ENCODE measurements at regions not wholly inside any gene's neighbourhood (a gene's known extent, or its start where the extent isn't known, plus 50 kb on each side); places are given as distances from the start of the nearest gene placed in this dataset.

GRCh38 chr11:95406271-95406670 is 175.3 kb upstream of the SESN3 start:
- no peak for DNase-seq (ENCODE audit: low read depth in 2 of 2, low spot score in 1 of 2)

DNA sequence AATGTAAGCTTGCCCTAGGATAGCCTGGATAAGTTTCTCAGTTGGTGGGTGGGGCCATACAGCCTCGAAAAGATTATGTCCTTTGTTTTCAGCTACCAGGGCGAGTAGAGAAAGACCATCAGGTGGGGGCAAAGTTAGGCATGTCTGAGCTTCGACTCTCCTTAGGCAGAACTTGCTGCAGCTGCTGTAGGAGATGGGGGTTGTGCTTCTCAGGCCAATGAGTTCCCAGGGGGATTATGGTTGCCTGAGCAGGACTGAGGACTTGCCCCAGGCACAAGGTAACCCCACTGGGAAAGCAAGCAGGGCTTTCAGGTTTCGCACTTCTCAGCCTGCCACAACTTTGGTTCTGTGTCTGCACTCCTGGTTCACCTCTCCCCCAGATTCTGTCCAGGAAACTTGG is 173.4 kb upstream of the SESN3 start:
- DNase-seq (ENCODE audit: low read depth in 2 of 2, low spot score in 1 of 2), result no peak

GRCh38 chr11:95398437-95399112 is 167.6 kb upstream of the SESN3 start:
- no peak for DNase-seq (ENCODE audit: low read depth in 2 of 2, low spot score in 1 of 2)

DNA sequence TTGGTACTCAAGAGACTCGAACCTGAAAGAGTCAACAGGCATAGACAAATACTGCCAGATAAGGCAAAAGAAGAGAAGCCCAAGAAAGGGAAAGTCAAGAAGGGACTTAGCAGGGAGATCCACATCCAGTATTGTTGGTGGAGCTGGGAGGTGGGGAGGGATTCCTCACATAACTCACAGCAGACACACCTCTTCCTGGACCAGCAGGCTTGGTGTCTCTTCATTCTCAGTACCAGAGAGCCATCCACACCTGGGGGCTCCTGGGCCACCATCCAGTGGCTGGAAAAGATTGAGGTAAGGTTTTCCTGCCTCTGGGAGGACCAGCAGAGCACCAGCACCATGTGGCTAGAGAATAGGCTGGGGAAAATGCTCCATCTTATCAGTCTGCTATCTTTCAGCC is 161.6 kb upstream of the SESN3 start:
- no peak for DNase-seq (ENCODE audit: low read depth in 2 of 2, low spot score in 1 of 2)

- DNase-seq (ENCODE audit: low read depth in 2 of 2, low spot score in 1 of 2), result no peak
These were observed 158.4 kb upstream of the SESN3 start for GRCh38 chr11:95389427-95389826.

- no peak for DNase-seq (ENCODE audit: low read depth in 2 of 2, low spot score in 1 of 2)
These were observed 157.1 kb upstream of the SESN3 start for GRCh38 chr11:95388086-95388485.

- no peak for DNase-seq (ENCODE audit: low read depth in 2 of 2, low spot score in 1 of 2)
These were observed 156.3 kb upstream of the SESN3 start for GRCh38 chr11:95387325-95387724.

- no peak for DNase-seq (ENCODE audit: low read depth in 2 of 2, low spot score in 1 of 2)
These were observed 154.6 kb upstream of the SESN3 start for GRCh38 chr11:95385577-95385976.

GRCh38 chr11:95379479-95379878 is 148.5 kb upstream of the SESN3 start:
- DNase-seq (ENCODE audit: low read depth in 2 of 2, low spot score in 1 of 2), result no peak

DNA sequence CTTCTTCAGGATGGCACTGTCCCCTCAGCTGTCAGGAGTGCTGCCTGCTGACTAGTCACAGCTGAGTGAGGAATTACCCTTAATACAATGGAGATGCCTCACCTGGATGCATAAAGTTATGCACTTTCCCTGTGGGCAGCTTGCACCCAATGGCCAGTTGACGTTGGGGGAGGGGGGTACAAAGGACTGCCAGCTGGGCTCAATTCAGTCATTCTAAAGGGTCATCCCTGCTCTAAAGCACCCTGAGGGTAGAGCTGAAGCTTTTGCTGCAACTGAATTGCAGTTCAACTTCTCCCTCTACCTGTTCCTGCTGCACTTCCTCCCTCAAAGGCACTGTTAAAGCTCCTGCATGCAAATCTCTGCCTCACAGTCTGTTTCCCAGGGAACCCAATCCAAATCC is 147.8 kb upstream of the SESN3 start:
- no peak for DNase-seq (ENCODE audit: low read depth in 2 of 2, low spot score in 1 of 2)

- DNase-seq (ENCODE audit: low read depth in 2 of 2, low spot score in 1 of 2), result no peak
These were observed 147.1 kb upstream of the SESN3 start for GRCh38 chr11:95378111-95378510.

GRCh38 chr11:95375886-95376285 is 144.9 kb upstream of the SESN3 start:
- DNase-seq (ENCODE audit: low read depth in 2 of 2, low spot score in 1 of 2), result no peak

DNA sequence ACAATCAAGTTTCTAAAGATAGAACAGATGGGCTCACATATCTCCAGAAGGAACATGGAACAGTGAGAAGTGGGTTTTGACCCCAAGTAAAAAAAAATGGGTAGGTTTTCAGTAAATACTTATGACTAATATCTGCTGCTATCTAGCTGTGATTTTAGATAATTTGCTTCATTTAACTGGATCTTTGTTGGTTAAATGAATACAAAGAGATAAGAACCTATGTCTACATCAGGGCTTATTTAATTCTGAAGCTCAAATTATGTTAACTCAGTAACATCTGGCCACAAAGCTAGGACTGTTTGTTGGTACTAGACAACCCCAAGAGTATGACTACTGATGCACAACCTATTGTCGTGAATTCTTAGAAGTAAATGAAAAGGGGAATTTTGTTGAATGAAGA is 144.4 kb upstream of the SESN3 start:
- no peak for DNase-seq (ENCODE audit: low read depth in 2 of 2, low spot score in 1 of 2)

DNA sequence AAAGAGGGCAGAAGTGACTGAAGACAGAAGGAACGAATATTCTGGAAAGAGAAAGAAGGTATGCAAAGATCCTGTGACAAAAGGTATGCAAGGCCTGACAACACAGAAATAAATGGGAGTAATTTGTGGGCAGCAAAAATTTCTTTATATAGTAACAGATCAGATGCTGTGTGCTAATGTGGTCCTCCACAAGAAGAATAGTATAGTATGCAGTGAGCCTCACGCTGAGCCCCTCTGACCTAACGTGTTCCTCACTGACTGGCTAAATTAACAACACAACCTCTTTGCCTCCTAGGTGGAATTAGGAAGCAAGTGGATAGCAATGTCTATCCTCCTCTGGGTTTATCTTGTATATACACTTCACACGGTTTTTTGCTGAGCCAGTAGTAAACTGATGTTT is 143.1 kb upstream of the SESN3 start:
- DNase-seq (ENCODE audit: low read depth in 2 of 2, low spot score in 1 of 2), result no peak

GRCh38 chr11:95373241-95373640 is 142.2 kb upstream of the SESN3 start:
- DNase-seq (ENCODE audit: low read depth in 2 of 2, low spot score in 1 of 2), result no peak

GRCh38 chr11:95372097-95372656 is 141.2 kb upstream of the SESN3 start:
- DNase-seq (ENCODE audit: low read depth in 2 of 2, low spot score in 1 of 2), result no peak

GRCh38 chr11:95371153-95371552 is 140.2 kb upstream of the SESN3 start:
- no peak for DNase-seq (ENCODE audit: low read depth in 2 of 2, low spot score in 1 of 2)

DNA sequence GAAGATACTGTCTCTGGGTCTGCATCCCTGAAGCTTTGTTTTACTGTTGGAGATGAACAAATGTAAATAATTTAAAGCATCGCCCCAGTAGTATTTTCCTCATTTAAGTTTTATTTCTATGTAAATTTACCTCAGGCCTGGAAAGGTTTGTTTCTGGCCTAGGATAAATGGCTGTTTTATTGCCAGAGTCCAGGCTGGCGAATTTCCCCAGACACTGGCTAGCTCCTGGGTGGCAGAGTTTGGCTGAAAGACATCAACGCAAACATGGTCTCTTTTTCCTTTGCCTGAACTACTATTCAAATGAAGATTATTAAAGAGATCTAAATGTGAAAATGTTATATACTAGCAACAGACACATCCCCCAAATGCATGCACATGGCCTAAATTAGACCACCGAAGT is 136.7 kb upstream of the SESN3 start:
- no peak for DNase-seq (ENCODE audit: low read depth in 2 of 2, low spot score in 1 of 2)

GRCh38 chr11:95365348-95365747 is 134.3 kb upstream of the SESN3 start:
- no peak for DNase-seq (ENCODE audit: low read depth in 2 of 2, low spot score in 1 of 2)

DNA sequence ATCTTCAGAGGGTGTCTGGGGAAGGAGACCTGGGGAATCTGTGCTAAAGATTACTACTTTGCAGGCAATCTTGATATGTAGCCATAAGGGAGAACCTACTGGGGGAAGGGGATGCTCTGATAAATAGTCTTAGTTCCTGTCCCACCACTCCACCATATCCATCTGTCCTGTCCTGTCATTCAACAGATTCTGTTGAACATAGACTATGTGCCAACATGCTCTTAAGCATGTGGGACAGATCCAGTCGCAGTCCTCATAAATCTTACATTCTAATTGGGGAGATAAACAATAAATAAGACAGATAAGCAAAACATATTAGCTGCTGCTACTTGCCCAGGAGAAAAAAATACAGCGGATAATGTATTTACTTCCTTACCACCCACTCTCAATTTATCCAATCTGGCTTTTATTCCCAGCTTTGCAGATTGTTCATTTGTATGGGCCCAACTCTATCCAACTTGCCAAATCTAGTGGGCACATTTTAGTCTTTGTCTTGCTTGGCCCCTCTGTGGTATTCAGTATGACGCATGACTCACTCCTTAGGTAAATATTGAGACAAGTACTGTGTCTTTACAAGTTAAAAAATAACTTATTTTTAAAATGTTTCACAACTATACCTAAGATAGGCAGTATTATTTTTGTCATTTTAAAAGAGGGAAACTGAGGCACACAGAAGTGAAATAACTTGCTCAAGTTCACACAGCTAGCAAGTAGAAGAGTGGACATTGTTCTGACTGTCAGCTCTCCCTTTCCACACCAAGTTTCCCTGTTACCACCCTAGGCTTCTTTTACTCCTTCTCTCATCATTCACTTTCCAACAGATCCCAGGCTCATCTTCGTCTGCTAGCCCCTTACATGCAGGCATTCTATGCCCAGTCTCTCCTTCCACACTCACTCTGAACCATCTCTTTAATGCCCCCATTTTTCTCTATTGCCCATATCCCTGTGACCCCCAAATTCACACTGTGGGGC is 133.6 kb upstream of the SESN3 start:
- DNase-seq (ENCODE audit: low read depth in 2 of 2, low spot score in 1 of 2), result no peak

DNA sequence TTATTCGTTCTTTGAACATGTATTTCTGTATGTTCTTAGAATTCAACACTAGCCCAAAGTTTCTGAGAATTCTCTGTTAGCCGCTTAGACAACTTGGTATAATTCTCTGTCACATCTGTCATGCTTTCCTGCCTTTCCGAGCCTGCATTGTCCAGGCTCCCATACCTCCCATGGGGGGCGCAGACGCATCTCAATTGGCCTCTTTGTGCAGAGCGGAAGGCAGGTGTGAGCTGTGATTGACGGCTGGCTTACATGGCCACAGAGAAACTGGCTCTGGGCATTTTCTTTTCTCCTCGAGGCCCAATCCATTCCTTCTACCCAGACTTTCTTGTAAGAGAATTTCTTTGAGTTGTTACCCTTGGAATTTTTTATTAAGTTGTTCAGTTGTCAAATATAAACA is 132.7 kb upstream of the SESN3 start:
- no peak for DNase-seq (ENCODE audit: low read depth in 2 of 2, low spot score in 1 of 2)

GRCh38 chr11:95363164-95363563 is 132.2 kb upstream of the SESN3 start:
- no peak for DNase-seq (ENCODE audit: low read depth in 2 of 2, low spot score in 1 of 2)
